Aorta (tissue), 5 donors: ENCODE measurements at regions not wholly inside any gene's neighbourhood (a gene's known extent, or its start where the extent isn't known, plus 50 kb on each side); places are given as distances from the start of the nearest gene placed in this dataset.

Experiments
- ATAC-seq: fragments of 200-7000 bp; cut with Tn5 transposase; one replicate; pipeline ENCODE4 v1.9.1; 2022; ENCODE audit warnings: moderate library complexity; ENCODE audit not compliant: low FRiP score
- DNase-seq, 2 donors: peaks; one replicate each; pipeline ENCODE4 v3.0.0-alpha.2; 2020
- H3K27ac ChIP-seq, 2 donors: one replicate each; pipeline ENCODE4 v1.5.1; 2013; ENCODE audit warnings: low read length in 2 of 2, mild to moderate bottlenecking in 2 of 2, moderate library complexity in 2 of 2, control low read depth in 1 of 2, inconsistent platforms in 1 of 2, low read depth in 1 of 2
- H3K27me3 ChIP-seq, 2 donors: one replicate each; pipeline ENCODE4 v1.6.1; 2013; ENCODE audit warnings: control low read depth in 1 of 2, low read length in 1 of 2, mild to moderate bottlenecking in 1 of 2, moderate library complexity in 1 of 2; ENCODE audit not compliant: insufficient read depth in 2 of 2, control insufficient read depth in 1 of 2
- H3K36me3 ChIP-seq, 2 donors: one replicate each; pipeline ENCODE4 v1.6.1; 2013; ENCODE audit warnings: control low read depth in 1 of 2, low read length in 1 of 2, mild to moderate bottlenecking in 1 of 2; ENCODE audit not compliant: insufficient read depth in 2 of 2, control insufficient read depth in 1 of 2
- H3K4me1 ChIP-seq, 2 donors: one replicate each; pipeline ENCODE4 v1.6.1; 2013; ENCODE audit warnings: low read length in 2 of 2, control low read depth in 1 of 2, mild to moderate bottlenecking in 1 of 2, moderate library complexity in 1 of 2; ENCODE audit not compliant: insufficient read depth in 2 of 2, control insufficient read depth in 1 of 2
- H3K4me3 ChIP-seq, 2 donors: one replicate each; pipeline ENCODE4 v1.5.1; 2013; ENCODE audit warnings: low read length in 2 of 2, control low read depth in 1 of 2, mild to moderate bottlenecking in 1 of 2
- H3K9me3 ChIP-seq: one replicate; pipeline ENCODE4 v1.6.1; 2013; ENCODE audit warnings: mild to moderate bottlenecking, low read length; ENCODE audit not compliant: control insufficient read depth
- WGBS, 2 donors: extraction: QIAGEN DNeasy Blood & Tissue Kit; methylation state at CpG; one replicate each; pipeline ENCODE4 v1.1.7; 2013; 5-methylcytosine and 5-hydroxymethylcytosine counted together
- intact Hi-C, 2 donors: fragments of 100-400 bp; cut with DNase I; formaldehyde crosslinking; loops; one replicate each; pipeline versions ENCODE4 v1.14.2 to v1.15.0; 2022
- donor health status: healthy with polysubstance abuse.
- donor health status: Bipolar disorder and iron deficiency.
- donor health status: DM: no; HTN: no; CAD: no.
- donor health status: DM: no; HTN: no; CAD: no.
- donor health status: DM: yes; HTN: yes; CAD: no.

GRCh38 chr1:25055324-25055780, 125.3 kb upstream of the RUNX3 start:
- Histone ChIP-seq H3K4me1 (no peaks in the 10 kb centered on the region), H3K4me3 (no peak overlapping the region), H3K27ac (no peak overlapping the region), H3K27me3 (no peaks in the 10 kb centered on the region), H3K36me3 (no peaks in the 10 kb centered on the region), H3K9me3 (no peaks in the 10 kb centered on the region)
- DNase-seq (peak in 1 of 2 donors; percentile 46), ATAC-seq (peak; percentile 44)
- intact Hi-C loops: no loop called here
- WGBS, 2 donors: 70 to 74% methylated on average over 13 of the region's 13 CpGs

- no peaks in the 10 kb centered on the region for H3K4me1 ChIP-seq
- H3K9me3 ChIP-seq: no peaks in the 10 kb centered on the region
- ATAC-seq (peak; percentile 33), DNase-seq (peak in 1 of 2 donors; percentile 40)
- no peaks in the 10 kb centered on the region for H3K27me3 ChIP-seq
- H3K4me3 ChIP-seq: no peak overlapping the region
- intact Hi-C loops: no loop called here
- H3K36me3 ChIP-seq: no peaks in the 10 kb centered on the region
- H3K27ac ChIP-seq: no peak overlapping the region
- 59 to 61% methylated on average over 15 of the region's 15 CpGs for WGBS, 2 donors
Observed at GRCh38 chr1:25054526-25055323, 124.6 kb upstream of the RUNX3 start.

GRCh38 chr1:25053576-25054250, 123.6 kb upstream of the RUNX3 start:
- H3K9me3 ChIP-seq: no peaks in the 10 kb centered on the region
- H3K27ac ChIP-seq: no peak overlapping the region
- intact Hi-C loops: no loop called here
- H3K27me3 ChIP-seq: no peaks in the 10 kb centered on the region
- no peaks in the 10 kb centered on the region for H3K36me3 ChIP-seq
- ATAC-seq: no peak
- H3K4me1 ChIP-seq: no peaks in the 10 kb centered on the region
- DNase-seq: no peak
- no peak overlapping the region for H3K4me3 ChIP-seq
- 81 to 83% methylated on average over 12 of the region's 12 CpGs for WGBS, 2 donors

GRCh38 chr1:25051906-25052305, 121.8 kb upstream of the RUNX3 start:
- Histone ChIP-seq H3K27me3 (no peaks in the 10 kb centered on the region), H3K4me3 (no peak overlapping the region), H3K4me1 (no peaks in the 10 kb centered on the region), H3K9me3 (no peaks in the 10 kb centered on the region), H3K27ac (no peak overlapping the region), H3K36me3 (no peaks in the 10 kb centered on the region)
- 67 to 68% methylated on average over 12 of the region's 12 CpGs for WGBS, 2 donors
- intact Hi-C loops: no loop called here
- ATAC-seq: no peak
- no peak for DNase-seq

GRCh38 chr1:25051504-25051903, 121.4 kb upstream of the RUNX3 start:
- Histone ChIP-seq H3K27ac (no peak overlapping the region), H3K4me3 (no peak overlapping the region), H3K4me1 (no peaks in the 10 kb centered on the region), H3K36me3 (no peaks in the 10 kb centered on the region), H3K27me3 (no peaks in the 10 kb centered on the region), H3K9me3 (no peaks in the 10 kb centered on the region)
- intact Hi-C loops: no loop called here
- DNase-seq: no peak
- 87 to 88% methylated on average over 6 of the region's 6 CpGs for WGBS, 2 donors
- ATAC-seq: no peak

- Histone ChIP-seq H3K9me3 (no peaks in the 10 kb centered on the region), H3K36me3 (no peaks in the 10 kb centered on the region), H3K27me3 (no peaks in the 10 kb centered on the region), H3K4me3 (no peak overlapping the region), H3K27ac (no peak overlapping the region), H3K4me1 (no peaks in the 10 kb centered on the region)
- intact Hi-C loops: no loop called here
- ATAC-seq: no peak
- no peak for DNase-seq
- WGBS, 2 donors: 84 to 88% methylated on average over 8 of the region's 8 CpGs
Observed at GRCh38 chr1:25050165-25050564, 120.1 kb upstream of the RUNX3 start.

GRCh38 chr1:25049190-25049589, 119.1 kb upstream of the RUNX3 start:
- Histone ChIP-seq H3K27me3 (no peaks in the 10 kb centered on the region), H3K36me3 (no peaks in the 10 kb centered on the region), H3K4me3 (no peak overlapping the region), H3K9me3 (no peaks in the 10 kb centered on the region), H3K4me1 (no peaks in the 10 kb centered on the region), H3K27ac (no peak overlapping the region)
- 84 to 86% methylated on average over 2 of the region's 2 CpGs for WGBS, 2 donors
- intact Hi-C loops: no loop called here
- ATAC-seq (no peak), DNase-seq (no peak)

- H3K36me3 ChIP-seq: no peaks in the 10 kb centered on the region
- no peaks in the 10 kb centered on the region for H3K4me1 ChIP-seq
- WGBS, 2 donors: 49% methylated on average over 6 of the region's 6 CpGs
- H3K9me3 ChIP-seq: no peaks in the 10 kb centered on the region
- no peaks in the 10 kb centered on the region for H3K27me3 ChIP-seq
- DNase-seq (no peak), ATAC-seq (no peak)
- intact Hi-C loops: no loop called here
- no peak overlapping the region for H3K4me3 ChIP-seq
- no peak overlapping the region for H3K27ac ChIP-seq
Observed at GRCh38 chr1:25048728-25049127, 118.7 kb upstream of the RUNX3 start.
